ENCODE measurements at regions not wholly inside any gene's neighbourhood (a gene's known extent, or its start where the extent isn't known, plus 50 kb on each side); places are given as distances from the start of the nearest gene placed in this dataset.

DNA sequence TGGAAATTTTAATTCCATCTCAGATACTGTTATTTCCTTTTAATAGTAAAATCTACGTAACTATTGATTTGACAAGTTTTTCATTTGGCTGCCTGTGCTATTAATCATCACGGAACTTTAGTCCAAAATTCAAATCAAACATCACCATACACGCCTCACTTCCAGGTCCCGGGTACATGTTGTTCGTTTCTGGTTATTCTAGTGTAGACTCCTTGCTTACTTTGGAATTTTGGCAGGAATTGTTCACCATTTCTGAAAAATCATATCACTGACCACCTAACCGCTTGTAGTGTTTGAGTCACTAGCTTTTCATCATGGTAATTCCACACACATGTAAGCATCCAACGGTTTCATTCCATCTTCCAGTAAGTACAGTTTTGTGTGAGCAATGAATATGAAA is 98.0 kb upstream of the NHSL1 start:
- no peak for TF ChIP-seq NANOG (IDR thresholded peaks at IDR 0.05; ENCODE audit: borderline replicate concordance)
- TF ChIP-seq, protein P1, sequence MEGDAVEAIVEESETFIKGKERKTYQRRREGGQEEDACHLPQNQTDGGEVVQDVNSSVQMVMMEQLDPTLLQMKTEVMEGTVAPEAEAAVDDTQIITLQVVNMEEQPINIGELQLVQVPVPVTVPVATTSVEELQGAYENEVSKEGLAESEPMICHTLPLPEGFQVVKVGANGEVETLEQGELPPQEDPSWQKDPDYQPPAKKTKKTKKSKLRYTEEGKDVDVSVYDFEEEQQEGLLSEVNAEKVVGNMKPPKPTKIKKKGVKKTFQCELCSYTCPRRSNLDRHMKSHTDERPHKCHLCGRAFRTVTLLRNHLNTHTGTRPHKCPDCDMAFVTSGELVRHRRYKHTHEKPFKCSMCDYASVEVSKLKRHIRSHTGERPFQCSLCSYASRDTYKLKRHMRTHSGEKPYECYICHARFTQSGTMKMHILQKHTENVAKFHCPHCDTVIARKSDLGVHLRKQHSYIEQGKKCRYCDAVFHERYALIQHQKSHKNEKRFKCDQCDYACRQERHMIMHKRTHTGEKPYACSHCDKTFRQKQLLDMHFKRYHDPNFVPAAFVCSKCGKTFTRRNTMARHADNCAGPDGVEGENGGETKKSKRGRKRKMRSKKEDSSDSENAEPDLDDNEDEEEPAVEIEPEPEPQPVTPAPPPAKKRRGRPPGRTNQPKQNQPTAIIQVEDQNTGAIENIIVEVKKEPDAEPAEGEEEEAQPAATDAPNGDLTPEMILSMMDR (conservative IDR thresholded peaks at IDR 0.05; ENCODE audit: low read depth in 2 of 2) = no peak
- no peak for TF ChIP-seq JUNB (IDR thresholded peaks at IDR 0.05; ENCODE audit: unreplicated experiment)
- no peak for TF ChIP-seq POLR2AphosphoS5 (IDR thresholded peaks at IDR 0.05; ENCODE audit: low read depth)
- no peak for TF ChIP-seq ZNF331 (CRISPR knock-in tag; IDR thresholded peaks at IDR 0.05; ENCODE audit: low read depth)
- TF ChIP-seq, protein P2, sequence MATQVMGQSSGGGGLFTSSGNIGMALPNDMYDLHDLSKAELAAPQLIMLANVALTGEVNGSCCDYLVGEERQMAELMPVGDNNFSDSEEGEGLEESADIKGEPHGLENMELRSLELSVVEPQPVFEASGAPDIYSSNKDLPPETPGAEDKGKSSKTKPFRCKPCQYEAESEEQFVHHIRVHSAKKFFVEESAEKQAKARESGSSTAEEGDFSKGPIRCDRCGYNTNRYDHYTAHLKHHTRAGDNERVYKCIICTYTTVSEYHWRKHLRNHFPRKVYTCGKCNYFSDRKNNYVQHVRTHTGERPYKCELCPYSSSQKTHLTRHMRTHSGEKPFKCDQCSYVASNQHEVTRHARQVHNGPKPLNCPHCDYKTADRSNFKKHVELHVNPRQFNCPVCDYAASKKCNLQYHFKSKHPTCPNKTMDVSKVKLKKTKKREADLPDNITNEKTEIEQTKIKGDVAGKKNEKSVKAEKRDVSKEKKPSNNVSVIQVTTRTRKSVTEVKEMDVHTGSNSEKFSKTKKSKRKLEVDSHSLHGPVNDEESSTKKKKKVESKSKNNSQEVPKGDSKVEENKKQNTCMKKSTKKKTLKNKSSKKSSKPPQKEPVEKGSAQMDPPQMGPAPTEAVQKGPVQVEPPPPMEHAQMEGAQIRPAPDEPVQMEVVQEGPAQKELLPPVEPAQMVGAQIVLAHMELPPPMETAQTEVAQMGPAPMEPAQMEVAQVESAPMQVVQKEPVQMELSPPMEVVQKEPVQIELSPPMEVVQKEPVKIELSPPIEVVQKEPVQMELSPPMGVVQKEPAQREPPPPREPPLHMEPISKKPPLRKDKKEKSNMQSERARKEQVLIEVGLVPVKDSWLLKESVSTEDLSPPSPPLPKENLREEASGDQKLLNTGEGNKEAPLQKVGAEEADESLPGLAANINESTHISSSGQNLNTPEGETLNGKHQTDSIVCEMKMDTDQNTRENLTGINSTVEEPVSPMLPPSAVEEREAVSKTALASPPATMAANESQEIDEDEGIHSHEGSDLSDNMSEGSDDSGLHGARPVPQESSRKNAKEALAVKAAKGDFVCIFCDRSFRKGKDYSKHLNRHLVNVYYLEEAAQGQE (IDR thresholded peaks at IDR 0.05; ENCODE audit: unreplicated experiment) = no peak
- TF ChIP-seq EZH2 (IDR thresholded peaks at IDR 0.05; ENCODE audit: low read depth, unreplicated experiment) = no peak
- TF ChIP-seq, protein P3, sequence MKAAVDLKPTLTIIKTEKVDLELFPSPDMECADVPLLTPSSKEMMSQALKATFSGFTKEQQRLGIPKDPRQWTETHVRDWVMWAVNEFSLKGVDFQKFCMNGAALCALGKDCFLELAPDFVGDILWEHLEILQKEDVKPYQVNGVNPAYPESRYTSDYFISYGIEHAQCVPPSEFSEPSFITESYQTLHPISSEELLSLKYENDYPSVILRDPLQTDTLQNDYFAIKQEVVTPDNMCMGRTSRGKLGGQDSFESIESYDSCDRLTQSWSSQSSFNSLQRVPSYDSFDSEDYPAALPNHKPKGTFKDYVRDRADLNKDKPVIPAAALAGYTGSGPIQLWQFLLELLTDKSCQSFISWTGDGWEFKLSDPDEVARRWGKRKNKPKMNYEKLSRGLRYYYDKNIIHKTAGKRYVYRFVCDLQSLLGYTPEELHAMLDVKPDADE (IDR thresholded peaks at IDR 0.05) = no peak
- no peak for TF ChIP-seq EZH2phosphoT487 (IDR thresholded peaks at IDR 0.05; ENCODE audit: unreplicated experiment)
- TF ChIP-seq, protein P4, sequence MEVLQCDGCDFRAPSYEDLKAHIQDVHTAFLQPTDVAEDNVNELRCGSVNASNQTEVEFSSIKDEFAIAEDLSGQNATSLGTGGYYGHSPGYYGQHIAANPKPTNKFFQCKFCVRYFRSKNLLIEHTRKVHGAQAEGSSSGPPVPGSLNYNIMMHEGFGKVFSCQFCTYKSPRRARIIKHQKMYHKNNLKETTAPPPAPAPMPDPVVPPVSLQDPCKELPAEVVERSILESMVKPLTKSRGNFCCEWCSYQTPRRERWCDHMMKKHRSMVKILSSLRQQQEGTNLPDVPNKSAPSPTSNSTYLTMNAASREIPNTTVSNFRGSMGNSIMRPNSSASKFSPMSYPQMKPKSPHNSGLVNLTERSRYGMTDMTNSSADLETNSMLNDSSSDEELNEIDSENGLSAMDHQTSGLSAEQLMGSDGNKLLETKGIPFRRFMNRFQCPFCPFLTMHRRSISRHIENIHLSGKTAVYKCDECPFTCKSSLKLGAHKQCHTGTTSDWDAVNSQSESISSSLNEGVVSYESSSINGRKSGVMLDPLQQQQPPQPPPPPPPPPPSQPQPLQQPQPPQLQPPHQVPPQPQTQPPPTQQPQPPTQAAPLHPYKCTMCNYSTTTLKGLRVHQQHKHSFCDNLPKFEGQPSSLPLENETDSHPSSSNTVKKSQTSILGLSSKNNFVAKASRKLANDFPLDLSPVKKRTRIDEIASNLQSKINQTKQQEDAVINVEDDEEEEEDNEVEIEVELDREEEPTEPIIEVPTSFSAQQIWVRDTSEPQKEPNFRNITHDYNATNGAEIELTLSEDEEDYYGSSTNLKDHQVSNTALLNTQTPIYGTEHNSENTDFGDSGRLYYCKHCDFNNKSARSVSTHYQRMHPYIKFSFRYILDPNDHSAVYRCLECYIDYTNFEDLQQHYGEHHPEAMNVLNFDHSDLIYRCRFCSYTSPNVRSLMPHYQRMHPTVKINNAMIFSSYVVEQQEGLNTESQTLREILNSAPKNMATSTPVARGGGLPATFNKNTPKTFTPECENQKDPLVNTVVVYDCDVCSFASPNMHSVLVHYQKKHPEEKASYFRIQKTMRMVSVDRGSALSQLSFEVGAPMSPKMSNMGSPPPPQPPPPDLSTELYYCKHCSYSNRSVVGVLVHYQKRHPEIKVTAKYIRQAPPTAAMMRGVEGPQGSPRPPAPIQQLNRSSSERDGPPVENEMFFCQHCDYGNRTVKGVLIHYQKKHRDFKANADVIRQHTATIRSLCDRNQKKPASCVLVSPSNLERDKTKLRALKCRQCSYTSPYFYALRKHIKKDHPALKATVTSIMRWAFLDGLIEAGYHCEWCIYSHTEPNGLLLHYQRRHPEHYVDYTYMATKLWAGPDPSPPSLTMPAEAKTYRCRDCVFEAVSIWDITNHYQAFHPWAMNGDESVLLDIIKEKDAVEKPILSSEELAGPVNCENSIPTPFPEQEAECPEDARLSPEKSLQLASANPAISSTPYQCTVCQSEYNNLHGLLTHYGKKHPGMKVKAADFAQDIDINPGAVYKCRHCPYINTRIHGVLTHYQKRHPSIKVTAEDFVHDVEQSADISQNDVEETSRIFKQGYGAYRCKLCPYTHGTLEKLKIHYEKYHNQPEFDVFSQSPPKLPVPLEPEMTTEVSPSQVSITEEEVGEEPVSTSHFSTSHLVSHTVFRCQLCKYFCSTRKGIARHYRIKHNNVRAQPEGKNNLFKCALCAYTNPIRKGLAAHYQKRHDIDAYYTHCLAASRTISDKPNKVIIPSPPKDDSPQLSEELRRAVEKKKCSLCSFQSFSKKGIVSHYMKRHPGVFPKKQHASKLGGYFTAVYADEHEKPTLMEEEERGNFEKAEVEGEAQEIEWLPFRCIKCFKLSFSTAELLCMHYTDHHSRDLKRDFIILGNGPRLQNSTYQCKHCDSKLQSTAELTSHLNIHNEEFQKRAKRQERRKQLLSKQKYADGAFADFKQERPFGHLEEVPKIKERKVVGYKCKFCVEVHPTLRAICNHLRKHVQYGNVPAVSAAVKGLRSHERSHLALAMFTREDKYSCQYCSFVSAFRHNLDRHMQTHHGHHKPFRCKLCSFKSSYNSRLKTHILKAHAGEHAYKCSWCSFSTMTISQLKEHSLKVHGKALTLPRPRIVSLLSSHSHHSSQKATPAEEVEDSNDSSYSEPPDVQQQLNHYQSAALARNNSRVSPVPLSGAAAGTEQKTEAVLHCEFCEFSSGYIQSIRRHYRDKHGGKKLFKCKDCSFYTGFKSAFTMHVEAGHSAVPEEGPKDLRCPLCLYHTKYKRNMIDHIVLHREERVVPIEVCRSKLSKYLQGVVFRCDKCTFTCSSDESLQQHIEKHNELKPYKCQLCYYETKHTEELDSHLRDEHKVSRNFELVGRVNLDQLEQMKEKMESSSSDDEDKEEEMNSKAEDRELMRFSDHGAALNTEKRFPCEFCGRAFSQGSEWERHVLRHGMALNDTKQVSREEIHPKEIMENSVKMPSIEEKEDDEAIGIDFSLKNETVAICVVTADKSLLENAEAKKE (CRISPR knock-in tag; IDR thresholded peaks at IDR 0.05) = no peak
- TF ChIP-seq CREB1 (CRISPR knock-in tag; IDR thresholded peaks at IDR 0.05; ENCODE audit: low read depth) = no peak
- TF ChIP-seq ZNF114 (CRISPR knock-in tag; IDR thresholded peaks at IDR 0.05) = no peak
- no peak for TF ChIP-seq STAT1 (IDR thresholded peaks at IDR 0.05; ENCODE audit: unreplicated experiment)

Data from GM23338 (cell line).